ENCODE measurements at regions not wholly inside any gene's neighbourhood (a gene's known extent, or its start where the extent isn't known, plus 50 kb on each side); places are given as distances from the start of the nearest gene placed in this dataset.

DNA sequence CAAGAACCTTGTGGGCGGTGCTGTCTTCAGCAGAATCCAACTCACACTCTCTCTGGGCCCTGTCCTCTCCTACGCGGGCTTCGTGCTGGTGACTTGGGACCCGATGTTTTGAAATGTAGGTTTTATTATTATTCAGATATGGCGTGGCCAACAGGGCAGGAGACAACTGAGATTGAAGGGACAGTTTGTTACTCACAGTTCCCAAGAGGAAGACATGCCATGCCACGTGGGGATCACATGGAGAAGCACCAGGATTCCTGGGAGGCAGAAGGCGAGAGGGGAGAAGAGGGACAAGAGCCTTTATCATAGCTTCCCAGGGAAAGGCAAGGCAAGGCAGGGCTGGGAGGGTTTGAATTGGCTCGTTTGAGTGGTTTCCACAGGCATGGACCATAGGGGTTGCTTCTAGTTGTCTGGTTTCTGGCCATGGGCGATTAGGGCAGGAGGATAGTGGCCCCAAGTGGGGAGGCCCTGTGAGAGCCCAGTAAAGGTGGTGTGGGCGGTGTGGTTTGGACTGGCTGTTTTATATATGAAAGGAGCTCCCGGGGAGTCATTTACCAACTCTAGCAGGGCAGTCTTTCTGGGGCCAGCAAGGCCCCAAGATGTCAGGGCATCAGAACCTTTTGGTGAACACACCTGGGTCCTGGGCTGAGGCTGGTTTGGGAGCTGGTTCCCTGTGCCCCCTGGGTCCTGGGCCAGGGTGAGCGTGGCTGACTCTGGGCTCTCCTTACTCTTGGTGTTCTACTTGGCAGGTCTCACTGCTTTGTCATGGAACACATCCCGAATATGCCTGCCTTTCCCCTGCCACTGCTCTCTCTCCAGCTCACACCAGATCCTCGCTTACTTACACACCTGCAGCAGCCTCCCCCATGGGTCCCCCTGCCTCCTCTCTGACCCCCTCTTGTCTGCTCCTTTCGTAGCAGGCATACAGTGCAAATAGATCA lies 94.0 kb upstream of the ZNF536 start:
- Histone ChIP-seq H3K27me3 (ENCODE audit: control insufficient read depth, insufficient read depth, low read length) (no peaks in the 10 kb centered on the region), H3K4me3 (ENCODE audit: low read depth, low read length) (no peak overlapping the region), H3K27ac (no peak overlapping the region), H3K4me1 (no peaks in the 10 kb centered on the region), H3K79me2 (no peaks in the 10 kb centered on the region), H3K9me3 (ENCODE audit: control insufficient read depth, low read length) (no peaks in the 10 kb centered on the region), H3K36me3 (ENCODE audit: control insufficient read depth, insufficient read depth, low read length) (no peaks in the 10 kb centered on the region), H3K9ac (no peak overlapping the region), H3K4me2 (ENCODE audit: low read length) (no peak overlapping the region), H2AFZ (no peak overlapping the region)
- TF ChIP-seq, protein P1, sequence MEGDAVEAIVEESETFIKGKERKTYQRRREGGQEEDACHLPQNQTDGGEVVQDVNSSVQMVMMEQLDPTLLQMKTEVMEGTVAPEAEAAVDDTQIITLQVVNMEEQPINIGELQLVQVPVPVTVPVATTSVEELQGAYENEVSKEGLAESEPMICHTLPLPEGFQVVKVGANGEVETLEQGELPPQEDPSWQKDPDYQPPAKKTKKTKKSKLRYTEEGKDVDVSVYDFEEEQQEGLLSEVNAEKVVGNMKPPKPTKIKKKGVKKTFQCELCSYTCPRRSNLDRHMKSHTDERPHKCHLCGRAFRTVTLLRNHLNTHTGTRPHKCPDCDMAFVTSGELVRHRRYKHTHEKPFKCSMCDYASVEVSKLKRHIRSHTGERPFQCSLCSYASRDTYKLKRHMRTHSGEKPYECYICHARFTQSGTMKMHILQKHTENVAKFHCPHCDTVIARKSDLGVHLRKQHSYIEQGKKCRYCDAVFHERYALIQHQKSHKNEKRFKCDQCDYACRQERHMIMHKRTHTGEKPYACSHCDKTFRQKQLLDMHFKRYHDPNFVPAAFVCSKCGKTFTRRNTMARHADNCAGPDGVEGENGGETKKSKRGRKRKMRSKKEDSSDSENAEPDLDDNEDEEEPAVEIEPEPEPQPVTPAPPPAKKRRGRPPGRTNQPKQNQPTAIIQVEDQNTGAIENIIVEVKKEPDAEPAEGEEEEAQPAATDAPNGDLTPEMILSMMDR (IDR thresholded peaks at IDR 0.05), result no peak

- TF ChIP-seq, protein P1 (IDR thresholded peaks at IDR 0.05), result no peak
- no peaks in the 10 kb centered on the region for H3K79me2 ChIP-seq
Observed at GRCh38 chr19:30278882-30279254, 93.3 kb upstream of the ZNF536 start.

DNA sequence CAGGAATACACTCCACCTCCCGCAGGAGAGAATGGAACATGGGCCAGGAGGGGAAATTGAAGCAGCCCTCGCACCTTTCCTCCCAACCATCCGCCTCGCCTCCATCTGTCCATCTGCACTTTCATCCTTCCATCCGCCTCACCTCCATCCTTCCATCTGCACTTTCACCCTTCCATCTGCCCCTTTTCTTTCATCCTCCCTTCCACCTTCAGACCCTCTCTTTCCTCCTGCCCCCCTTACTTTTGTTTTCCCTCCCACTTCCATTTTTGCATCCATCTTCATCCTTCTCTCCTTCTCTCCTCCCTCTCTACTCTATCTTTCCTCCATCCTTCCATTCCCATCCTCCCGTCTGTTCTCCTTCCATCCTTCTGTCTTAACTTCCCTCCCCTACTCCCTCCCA lies 92.2 kb upstream of the ZNF536 start:
- no peak overlapping the region for H3K27ac ChIP-seq
- no peaks in the 10 kb centered on the region for H3K9me3 ChIP-seq (ENCODE audit: control insufficient read depth, low read length)
- no peaks in the 10 kb centered on the region for H3K27me3 ChIP-seq (ENCODE audit: control insufficient read depth, insufficient read depth, low read length)
- no peak overlapping the region for H3K4me2 ChIP-seq (ENCODE audit: low read length)
- H3K4me3 ChIP-seq (ENCODE audit: low read depth, low read length), result no peak overlapping the region
- H3K36me3 ChIP-seq (ENCODE audit: control insufficient read depth, insufficient read depth, low read length), result no peaks in the 10 kb centered on the region
- H3K9ac ChIP-seq, result no peak overlapping the region
- H2AFZ ChIP-seq, result no peak overlapping the region
- TF ChIP-seq, protein P1 (IDR thresholded peaks at IDR 0.05), result no peak
- H3K79me2 ChIP-seq, result no peaks in the 10 kb centered on the region
- no peaks in the 10 kb centered on the region for H3K4me1 ChIP-seq

More at GRCh38 chr19:30278882-30279254, 93.3 kb upstream of the ZNF536 start:
- no peak overlapping the region for H3K4me2 ChIP-seq (ENCODE audit: low read length)
- no peaks in the 10 kb centered on the region for H3K9me3 ChIP-seq (ENCODE audit: control insufficient read depth, low read length)
- no peak overlapping the region for H2AFZ ChIP-seq
- H3K36me3 ChIP-seq (ENCODE audit: control insufficient read depth, insufficient read depth, low read length), result no peaks in the 10 kb centered on the region
- no peaks in the 10 kb centered on the region for H3K4me1 ChIP-seq
- no peak overlapping the region for H3K9ac ChIP-seq
- H3K27ac ChIP-seq, result no peak overlapping the region
- H3K4me3 ChIP-seq (ENCODE audit: low read depth, low read length), result no peak overlapping the region
- H3K27me3 ChIP-seq (ENCODE audit: control insufficient read depth, insufficient read depth, low read length), result no peaks in the 10 kb centered on the region

DNA sequence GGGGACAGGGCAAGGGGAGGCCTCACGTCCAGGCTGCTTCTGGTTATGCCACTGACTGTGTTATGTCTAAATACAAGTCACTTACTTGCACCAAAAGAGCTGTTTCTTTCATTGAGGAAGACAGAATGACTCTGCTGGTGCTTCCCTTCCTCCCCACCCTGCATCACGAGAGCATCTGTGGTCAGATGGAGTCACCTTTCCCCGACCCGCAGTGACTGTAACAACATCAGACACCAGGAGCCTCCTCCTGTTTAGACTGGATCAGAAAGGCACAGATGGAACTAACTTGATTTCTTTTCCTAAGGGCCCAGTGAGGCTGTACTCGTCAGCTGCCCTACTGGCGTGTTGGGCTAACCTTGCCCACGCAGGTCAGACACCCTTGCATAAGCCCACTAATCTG lies 90.3 kb upstream of the ZNF536 start:
- Histone ChIP-seq H3K9me3 (ENCODE audit: control insufficient read depth, low read length) (no peaks in the 10 kb centered on the region), H2AFZ (no peak overlapping the region), H3K27ac (no peak overlapping the region), H3K79me2 (no peaks in the 10 kb centered on the region), H3K4me2 (ENCODE audit: low read length) (no peak overlapping the region), H3K36me3 (ENCODE audit: control insufficient read depth, insufficient read depth, low read length) (no peaks in the 10 kb centered on the region), H3K9ac (no peak overlapping the region), H3K27me3 (ENCODE audit: control insufficient read depth, insufficient read depth, low read length) (no peaks in the 10 kb centered on the region), H3K4me1 (no peaks in the 10 kb centered on the region), H3K4me3 (ENCODE audit: low read depth, low read length) (no peak overlapping the region)
- TF ChIP-seq, protein P1 (IDR thresholded peaks at IDR 0.05), result no peak

DNA sequence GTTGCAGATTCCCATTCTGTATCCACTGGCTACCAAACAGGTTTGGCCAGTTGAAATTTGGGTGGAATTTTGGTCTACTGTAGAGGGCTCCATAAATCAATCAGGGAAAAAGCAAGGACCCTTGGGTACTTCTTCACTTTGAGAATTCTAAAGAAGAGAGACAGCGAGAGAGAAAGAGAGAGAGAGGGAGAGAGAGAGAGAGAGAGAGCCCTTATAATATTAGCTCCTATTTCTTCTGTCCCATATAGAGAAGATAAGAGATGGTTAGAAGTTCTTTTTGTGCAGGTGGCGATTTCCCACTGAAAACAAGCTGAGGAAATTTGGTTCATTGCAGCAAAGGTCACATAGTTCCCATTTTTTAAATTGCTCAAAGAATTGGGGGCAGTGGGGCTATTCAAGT lies 88.6 kb upstream of the ZNF536 start:
- H3K27ac ChIP-seq, result no peak overlapping the region
- no peak overlapping the region for H3K4me2 ChIP-seq (ENCODE audit: low read length)
- H3K79me2 ChIP-seq, result no peaks in the 10 kb centered on the region
- H3K4me1 ChIP-seq, result no peaks in the 10 kb centered on the region
- no peaks in the 10 kb centered on the region for H3K9me3 ChIP-seq (ENCODE audit: control insufficient read depth, low read length)
- H2AFZ ChIP-seq, result no peak overlapping the region
- H3K36me3 ChIP-seq (ENCODE audit: control insufficient read depth, insufficient read depth, low read length), result no peaks in the 10 kb centered on the region
- no peak overlapping the region for H3K9ac ChIP-seq
- H3K4me3 ChIP-seq (ENCODE audit: low read depth, low read length), result no peak overlapping the region
- TF ChIP-seq, protein P1 (IDR thresholded peaks at IDR 0.05), result no peak
- H3K27me3 ChIP-seq (ENCODE audit: control insufficient read depth, insufficient read depth, low read length), result no peaks in the 10 kb centered on the region

Data from parathyroid adenoma (tissue), 2 donors.